Chondrocyte (in vitro differentiated cells): ENCODE measurements at regions not wholly inside any gene's neighbourhood (a gene's known extent, or its start where the extent isn't known, plus 50 kb on each side); places are given as distances from the start of the nearest gene placed in this dataset.

Experiments used
- DNase-seq: peaks from one replicate; pipeline ENCODE4 v3.0.0; 2021; ENCODE audit warnings: mixed read lengths, low spot score
- H3K27ac Mint-ChIP-seq: one replicate; pipeline ENCODE4 v1.8.0; 2021; ENCODE audit warnings: mild to moderate bottlenecking, moderate library complexity, mixed read lengths; ENCODE audit not compliant: unreplicated experiment
- H3K27me3 Mint-ChIP-seq: 2 replicates; pipeline ENCODE4 v1.8.0; 2021; ENCODE audit warnings: low read depth, mixed read lengths
- H3K36me3 Mint-ChIP-seq: 2 replicates; pipeline ENCODE4 v1.8.0; 2021; ENCODE audit warnings: low read depth, mixed read lengths
- H3K4me1 Mint-ChIP-seq: 2 replicates; pipeline ENCODE4 v1.8.0; 2021; ENCODE audit warnings: low read depth, mild to moderate bottlenecking, mixed read lengths
- H3K4me3 Mint-ChIP-seq: one replicate; pipeline ENCODE4 v1.8.0; 2021; ENCODE audit warnings: mild to moderate bottlenecking, moderate library complexity, mixed read lengths; ENCODE audit not compliant: unreplicated experiment
- H3K9me3 Mint-ChIP-seq: 2 replicates; pipeline ENCODE4 v1.8.0; 2021; ENCODE audit warnings: low read depth, mixed read lengths
- CTCF ChIP-seq: fragments of 200-600 bp; sonication (generic); IDR thresholded peaks from 2 replicates; pipeline ENCODE4 v1.5.0; 2021; ENCODE audit warnings: antibody characterized with exemption, mild to moderate bottlenecking, moderate library complexity

- no peak for DNase-seq
- H3K27ac Mint-ChIP-seq: no peak overlapping the region
- no peak overlapping the region for H3K4me3 Mint-ChIP-seq
- H3K36me3 Mint-ChIP-seq: no peaks in the 10 kb centered on the region
- no peaks in the 10 kb centered on the region for H3K4me1 Mint-ChIP-seq
- peaks cover 5% of the 10 kb centered on the region for H3K9me3 Mint-ChIP-seq
- H3K27me3 Mint-ChIP-seq: no peaks in the 10 kb centered on the region
- TF ChIP-seq CTCF: no peak
These were observed 868.6 kb upstream of the SEMA6D start for GRCh38 chr15:46848704-46849103.

- no peak for TF ChIP-seq CTCF
- H3K4me1 Mint-ChIP-seq: no peaks in the 10 kb centered on the region
These were observed 863.7 kb upstream of the SEMA6D start for GRCh38 chr15:46853600-46853999.

DNA sequence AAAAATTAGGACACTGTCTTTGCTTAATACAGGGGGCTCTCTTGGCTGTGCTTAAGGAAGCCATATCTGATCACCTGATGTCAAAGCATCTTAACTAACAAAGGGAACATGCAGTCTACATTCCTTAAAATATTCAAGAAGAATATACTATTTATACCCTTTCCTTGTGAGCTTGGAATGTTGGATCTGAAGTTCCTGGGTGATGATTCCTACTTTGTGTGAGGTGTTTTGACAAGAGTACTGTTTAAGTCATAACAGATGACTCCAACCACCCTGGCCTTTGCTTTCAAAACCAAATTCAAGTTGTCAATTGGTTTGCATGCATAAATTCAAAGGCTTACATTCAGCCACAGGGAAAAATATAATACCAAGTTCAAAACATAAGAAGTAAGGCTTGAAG lies 862.7 kb upstream of the SEMA6D start:
- no peak for TF ChIP-seq CTCF
- Mint-ChIP-seq H3K4me3 (no peak overlapping the region), H3K4me1 (no peaks in the 10 kb centered on the region), H3K27ac (no peak overlapping the region), H3K9me3 (no peaks in the 10 kb centered on the region), H3K27me3 (peaks cover 6% of the 10 kb centered on the region), H3K36me3 (no peaks in the 10 kb centered on the region)
- no peak for DNase-seq

More at GRCh38 chr15:46853600-46853999, 863.7 kb upstream of the SEMA6D start:
- peaks cover 6% of the 10 kb centered on the region for H3K27me3 Mint-ChIP-seq
- no peaks in the 10 kb centered on the region for H3K9me3 Mint-ChIP-seq
- no peak overlapping the region for H3K4me3 Mint-ChIP-seq
- DNase-seq: no peak
- H3K27ac Mint-ChIP-seq: no peak overlapping the region
- no peaks in the 10 kb centered on the region for H3K36me3 Mint-ChIP-seq

DNA sequence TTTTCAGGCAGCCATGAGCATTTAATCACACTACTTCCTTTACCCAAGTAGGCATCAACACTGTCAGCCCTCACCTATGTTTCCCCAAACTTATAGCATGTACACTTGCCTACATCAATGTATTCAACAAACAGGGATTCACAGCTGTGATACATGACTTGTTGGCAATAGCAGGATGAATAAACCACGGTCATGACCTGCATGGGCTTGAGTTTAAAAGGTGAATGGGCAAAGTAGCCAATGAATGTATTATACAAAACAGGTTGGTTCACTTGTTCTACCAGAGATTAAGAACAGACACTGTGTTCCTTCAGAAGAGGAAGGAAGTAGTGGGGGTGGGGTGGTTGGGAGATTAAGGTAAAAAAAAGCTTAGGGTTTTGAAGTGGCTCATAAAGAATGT lies 861.9 kb upstream of the SEMA6D start:
- TF ChIP-seq CTCF: no peak
- Mint-ChIP-seq H3K27me3 (peaks cover 6% of the 10 kb centered on the region), H3K9me3 (no peaks in the 10 kb centered on the region), H3K4me3 (no peak overlapping the region), H3K4me1 (no peaks in the 10 kb centered on the region), H3K27ac (no peak overlapping the region), H3K36me3 (no peaks in the 10 kb centered on the region)
- no peak for DNase-seq

DNA sequence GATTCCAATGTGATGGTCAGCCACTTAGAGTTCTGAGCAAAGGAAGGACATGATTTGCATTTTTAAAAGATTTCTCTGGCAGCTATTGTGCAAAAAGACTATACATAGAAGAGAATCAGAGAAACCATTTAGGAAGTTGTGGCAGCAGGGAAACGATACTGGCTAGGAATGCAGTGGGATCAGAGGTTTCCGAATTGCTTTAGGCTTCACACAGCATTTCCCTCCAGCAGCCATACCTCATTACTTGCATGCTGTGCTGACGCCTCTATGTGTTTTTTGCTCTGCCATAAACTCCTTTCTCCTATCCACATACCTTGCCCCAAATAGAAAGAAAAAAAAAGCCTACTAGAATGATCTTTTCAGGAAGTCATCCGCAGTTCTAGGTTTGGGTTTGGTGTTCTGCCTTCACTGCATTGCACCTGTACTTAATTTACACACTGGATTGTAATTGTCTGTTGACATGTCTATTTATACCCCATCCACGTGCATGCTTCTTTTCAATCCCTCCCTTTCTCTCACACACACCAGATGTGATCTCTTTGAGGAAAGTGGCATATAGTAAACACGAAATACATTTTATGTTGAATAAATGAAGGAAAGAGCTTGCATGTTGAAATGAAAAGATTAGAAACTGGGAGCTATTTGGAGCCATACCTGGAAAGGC lies 860.3 kb upstream of the SEMA6D start:
- no peak overlapping the region for H3K4me3 Mint-ChIP-seq
- peaks cover 6% of the 10 kb centered on the region for H3K27me3 Mint-ChIP-seq
- H3K9me3 Mint-ChIP-seq: no peaks in the 10 kb centered on the region
- no peak overlapping the region for H3K27ac Mint-ChIP-seq
- H3K36me3 Mint-ChIP-seq: no peaks in the 10 kb centered on the region
- H3K4me1 Mint-ChIP-seq: no peaks in the 10 kb centered on the region
- TF ChIP-seq CTCF: no peak
- DNase-seq: no peak
